22Rv1 (cell line): ENCODE measurements at regions not wholly inside any gene's neighbourhood (a gene's known extent, or its start where the extent isn't known, plus 50 kb on each side); places are given as distances from the start of the nearest gene placed in this dataset.

ENCODE experiments used
- H3K27ac ChIP-seq: fragments of 450-650 bp; 2 replicates; pipeline ENCODE4 v1.5.1; 2017
- CTCF ChIP-seq: fragments of 450-650 bp; IDR thresholded peaks from 2 replicates; pipeline ENCODE4 v1.5.1; 2017; ENCODE audit warnings: mild to moderate bottlenecking
- ZFX ChIP-seq: fragments of 450-650 bp; IDR thresholded peaks from 2 replicates; pipeline ENCODE4 v1.6.1; 2017; ENCODE audit warnings: antibody characterized with exemption, borderline replicate concordance

- TF ChIP-seq ZFX (no peak), CTCF (no peak)
Measured at GRCh38 chr10:61192042-61192441, 248.1 kb upstream of the RHOBTB1 start.

GRCh38 chr10:61189912-61190311 is 245.9 kb upstream of the RHOBTB1 start:
- H3K27ac ChIP-seq: no peak overlapping the region
- TF ChIP-seq ZFX (no peak), CTCF (no peak)

More at GRCh38 chr10:61192042-61192441, 248.1 kb upstream of the RHOBTB1 start:
- H3K27ac ChIP-seq: no peak overlapping the region

GRCh38 chr10:61188691-61189090 is 244.7 kb upstream of the RHOBTB1 start:
- no peak for TF ChIP-seq ZFX
- TF ChIP-seq CTCF: no peak
- H3K27ac ChIP-seq: no peak overlapping the region

GRCh38 chr10:61188101-61188500 is 244.1 kb upstream of the RHOBTB1 start:
- no peak for TF ChIP-seq CTCF
- no peak overlapping the region for H3K27ac ChIP-seq

- H3K27ac ChIP-seq: no peak overlapping the region
- TF ChIP-seq ZFX (no peak), CTCF (no peak)
Measured at GRCh38 chr10:61187601-61188000, 243.6 kb upstream of the RHOBTB1 start.

GRCh38 chr10:61186408-61186807 is 242.4 kb upstream of the RHOBTB1 start:
- no peak for TF ChIP-seq ZFX
- TF ChIP-seq CTCF: no peak
- no peak overlapping the region for H3K27ac ChIP-seq

- TF ChIP-seq ZFX: no peak
- no peak for TF ChIP-seq CTCF
Measured at GRCh38 chr10:61184429-61184828, 240.4 kb upstream of the RHOBTB1 start.

More at GRCh38 chr10:61184429-61184828, 240.4 kb upstream of the RHOBTB1 start:
- H3K27ac ChIP-seq: no peak overlapping the region
